ENCODE measurements at regions not wholly inside any gene's neighbourhood (a gene's known extent, or its start where the extent isn't known, plus 50 kb on each side); places are given as distances from the start of the nearest gene placed in this dataset.
"Not testable (repeated sequence)": the region's sequence is repeated elsewhere in the genome, so short reads cannot be mapped to it uniquely, and the experiment has no call there.

DNA sequence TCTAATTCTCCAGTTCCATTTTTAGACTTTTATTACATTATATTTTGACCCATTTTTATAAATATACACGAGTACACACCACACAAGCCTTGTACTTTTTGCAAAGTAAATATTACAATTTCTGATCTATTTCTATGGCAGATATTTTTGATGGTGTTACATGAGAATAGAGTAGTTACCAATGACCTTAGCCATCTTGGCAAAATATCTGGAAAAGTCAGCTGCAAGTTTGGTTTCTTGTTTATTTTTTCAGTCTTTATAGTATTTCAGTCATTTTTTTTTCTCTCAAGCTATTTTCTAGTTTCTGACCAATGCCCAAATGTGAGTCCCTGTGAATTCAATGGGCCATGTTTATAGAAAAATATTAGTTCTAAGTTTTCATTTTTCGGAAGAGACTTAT lies 64.0 kb upstream of the TMC1 start:
- Histone ChIP-seq H3K4me1 (no peaks in the 10 kb centered on the region), H3K9me3 (no peaks in the 10 kb centered on the region), H3K27ac (no peak overlapping the region), H3K27me3 (no peaks in the 10 kb centered on the region), H3K36me3 (no peaks in the 10 kb centered on the region), H3K4me3 (no peak overlapping the region)
- no peak for TF ChIP-seq POLR2A (IDR thresholded peaks at IDR 0.05)
- TF ChIP-seq, protein P1, sequence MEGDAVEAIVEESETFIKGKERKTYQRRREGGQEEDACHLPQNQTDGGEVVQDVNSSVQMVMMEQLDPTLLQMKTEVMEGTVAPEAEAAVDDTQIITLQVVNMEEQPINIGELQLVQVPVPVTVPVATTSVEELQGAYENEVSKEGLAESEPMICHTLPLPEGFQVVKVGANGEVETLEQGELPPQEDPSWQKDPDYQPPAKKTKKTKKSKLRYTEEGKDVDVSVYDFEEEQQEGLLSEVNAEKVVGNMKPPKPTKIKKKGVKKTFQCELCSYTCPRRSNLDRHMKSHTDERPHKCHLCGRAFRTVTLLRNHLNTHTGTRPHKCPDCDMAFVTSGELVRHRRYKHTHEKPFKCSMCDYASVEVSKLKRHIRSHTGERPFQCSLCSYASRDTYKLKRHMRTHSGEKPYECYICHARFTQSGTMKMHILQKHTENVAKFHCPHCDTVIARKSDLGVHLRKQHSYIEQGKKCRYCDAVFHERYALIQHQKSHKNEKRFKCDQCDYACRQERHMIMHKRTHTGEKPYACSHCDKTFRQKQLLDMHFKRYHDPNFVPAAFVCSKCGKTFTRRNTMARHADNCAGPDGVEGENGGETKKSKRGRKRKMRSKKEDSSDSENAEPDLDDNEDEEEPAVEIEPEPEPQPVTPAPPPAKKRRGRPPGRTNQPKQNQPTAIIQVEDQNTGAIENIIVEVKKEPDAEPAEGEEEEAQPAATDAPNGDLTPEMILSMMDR (IDR thresholded peaks at IDR 0.05 in 4 of 5, conservative IDR thresholded peaks at IDR 0.05 in 1 of 5) = no peak
- intact Hi-C loops (cut with DNase I; ENCODE audit: low total_unique reads) (no loop called here), in situ Hi-C loops (cut with MboI; ENCODE audit: low sequenced_read_pairs in 4 of 4) (no loop called here)
- no peak for ATAC-seq
- DNase-seq = no peak

DNA sequence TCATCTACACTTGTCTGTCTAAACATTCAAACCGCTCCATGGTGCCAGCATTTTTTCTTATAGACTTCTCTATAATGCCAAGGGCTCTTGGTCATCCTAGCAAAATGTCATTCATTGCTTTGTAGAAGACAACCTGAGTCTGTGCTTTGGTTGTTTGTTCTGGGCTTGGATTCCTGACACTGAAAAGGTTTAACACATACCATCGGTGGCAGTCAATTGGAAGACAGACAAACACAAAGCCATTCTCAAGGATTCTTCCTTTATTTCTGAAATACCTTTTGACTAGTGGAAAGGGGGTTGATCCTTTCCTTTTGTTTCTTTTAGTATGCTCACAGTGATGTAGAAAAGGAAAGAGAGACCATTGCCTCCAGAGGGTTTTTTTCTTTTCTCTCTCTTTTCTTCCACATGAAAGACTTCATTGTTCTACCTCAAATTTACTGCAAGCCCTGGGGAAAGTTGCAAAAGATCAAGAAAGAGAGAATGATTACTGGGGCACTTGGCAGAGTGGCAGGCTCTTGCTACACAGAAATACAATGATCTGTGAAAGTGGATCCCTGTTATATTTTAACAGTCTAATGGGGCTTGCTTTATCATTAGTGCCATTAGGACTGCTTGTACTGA lies 66.4 kb upstream of the TMC1 start:
- Histone ChIP-seq H3K36me3 (no peaks in the 10 kb centered on the region), H3K9me3 (no peaks in the 10 kb centered on the region), H3K27me3 (no peaks in the 10 kb centered on the region), H3K27ac (no peak overlapping the region), H3K4me1 (no peaks in the 10 kb centered on the region), H3K4me3 (no peak overlapping the region)
- intact Hi-C loops (cut with DNase I; ENCODE audit: low total_unique reads) = no loop called here
- TF ChIP-seq, protein P1 (IDR thresholded peaks at IDR 0.05 in 4 of 5, conservative IDR thresholded peaks at IDR 0.05 in 1 of 5) = no peak
- no peak for TF ChIP-seq POLR2A (IDR thresholded peaks at IDR 0.05)
- no peak for ATAC-seq
- in situ Hi-C loops (cut with MboI; ENCODE audit: low sequenced_read_pairs in 4 of 4) = no loop called here
- no peak for DNase-seq

DNA sequence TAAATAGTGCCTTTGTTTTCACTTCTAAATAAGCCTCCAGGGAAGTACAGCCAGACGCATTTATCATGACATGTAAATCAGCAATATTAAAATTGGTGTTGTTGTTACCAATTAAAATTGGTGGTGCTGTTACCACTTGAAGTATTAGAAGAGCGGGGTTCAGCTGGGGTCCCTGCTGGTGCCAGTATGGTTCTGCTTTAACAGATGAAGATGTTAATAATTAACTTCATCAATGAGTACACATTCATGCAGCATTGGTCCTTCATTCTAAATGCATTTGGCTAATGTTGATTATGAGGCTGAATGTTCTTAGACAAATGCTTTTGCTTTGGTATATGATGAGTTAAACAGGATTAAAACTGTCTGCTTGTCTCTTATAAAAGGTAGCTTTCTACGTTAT lies 67.6 kb upstream of the TMC1 start:
- DNase-seq = no peak
- Histone ChIP-seq H3K4me3 (no peak overlapping the region), H3K4me1 (no peaks in the 10 kb centered on the region), H3K27me3 (no peaks in the 10 kb centered on the region), H3K9me3 (no peaks in the 10 kb centered on the region), H3K36me3 (no peaks in the 10 kb centered on the region), H3K27ac (no peak overlapping the region)
- TF ChIP-seq POLR2A (IDR thresholded peaks at IDR 0.05) = no peak
- TF ChIP-seq, protein P1 (IDR thresholded peaks at IDR 0.05 in 4 of 5, conservative IDR thresholded peaks at IDR 0.05 in 1 of 5) = no peak
- in situ Hi-C loops (cut with MboI; ENCODE audit: low sequenced_read_pairs in 4 of 4) (no loop called here), intact Hi-C loops (cut with DNase I; ENCODE audit: low total_unique reads) (no loop called here)
- ATAC-seq = no peak

DNA sequence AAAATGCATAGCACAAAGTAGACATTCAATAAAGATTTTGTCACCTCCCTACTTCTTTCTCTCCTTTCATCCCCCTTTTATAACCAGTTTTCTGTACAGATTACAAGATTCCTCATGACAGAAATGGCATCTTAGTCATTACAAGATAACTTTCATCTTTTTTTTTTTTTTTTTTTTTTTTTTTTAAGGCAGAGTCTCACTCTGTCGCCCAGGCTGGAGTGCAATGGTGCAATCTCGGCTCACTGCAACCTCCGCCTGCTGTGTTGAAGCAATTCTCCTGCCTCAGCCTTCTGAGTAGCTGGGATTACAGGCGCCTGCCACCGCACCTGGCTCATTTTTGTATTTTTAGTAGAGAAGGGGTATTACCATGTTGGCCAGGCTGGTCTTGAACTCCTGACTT lies 75.2 kb upstream of the TMC1 start:
- H3K9me3 ChIP-seq; in situ Hi-C loops (cut with MboI; ENCODE audit: low sequenced_read_pairs in 4 of 4); intact Hi-C loops (cut with DNase I; ENCODE audit: low total_unique reads); H3K4me1 ChIP-seq; DNase-seq; H3K27ac ChIP-seq; H3K36me3 ChIP-seq; ATAC-seq; H3K27me3 ChIP-seq; H3K4me3 ChIP-seq: not testable (repeated sequence)

DNA sequence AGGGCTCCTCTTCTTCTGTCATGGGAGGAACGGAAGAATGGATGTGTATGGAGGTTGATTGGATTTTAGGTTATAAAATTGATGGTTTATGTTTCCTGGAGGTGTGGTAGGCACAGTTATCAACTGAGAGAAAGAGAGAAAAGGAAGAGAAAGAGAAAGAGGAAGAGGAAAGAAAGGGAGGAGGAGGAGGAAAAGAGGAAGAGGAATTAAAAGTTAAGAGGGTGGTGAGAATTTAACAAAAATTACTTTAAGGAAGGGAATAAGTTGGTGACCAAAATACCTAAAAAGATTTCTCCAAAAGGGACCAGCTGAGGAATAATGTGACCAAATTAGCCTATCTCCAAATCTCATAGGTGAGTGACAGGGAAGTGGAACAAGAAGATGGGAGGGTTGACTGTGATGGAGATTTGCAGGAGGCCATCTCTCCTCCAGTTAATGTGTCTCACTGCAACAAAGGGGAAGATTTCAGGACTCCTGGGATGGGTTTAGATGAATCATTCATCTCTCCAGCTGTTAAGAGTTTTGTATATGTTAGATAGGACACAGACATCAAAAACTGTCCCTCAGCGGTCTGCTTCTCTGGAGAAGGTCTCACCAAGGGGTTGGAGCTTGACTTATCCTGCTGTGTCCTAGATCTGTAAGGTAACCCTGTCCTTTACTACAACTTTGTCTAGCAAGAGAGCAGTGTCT lies 76.0 kb upstream of the TMC1 start:
- in situ Hi-C loops (cut with MboI; ENCODE audit: low sequenced_read_pairs in 4 of 4) (no loop called here), intact Hi-C loops (cut with DNase I; ENCODE audit: low total_unique reads) (no loop called here)
- H3K4me1 ChIP-seq = no peaks in the 10 kb centered on the region

More for the DNA sequence above, 76.0 kb upstream of the TMC1 start:
- TF ChIP-seq, protein P1 (IDR thresholded peaks at IDR 0.05 in 4 of 5, conservative IDR thresholded peaks at IDR 0.05 in 1 of 5) = no peak
- no peak for TF ChIP-seq POLR2A (IDR thresholded peaks at IDR 0.05)
- no peak overlapping the region for H3K27ac ChIP-seq
- H3K9me3 ChIP-seq = no peaks in the 10 kb centered on the region
- ATAC-seq (no peak), DNase-seq (no peak)
- no peak overlapping the region for H3K4me3 ChIP-seq
- no peaks in the 10 kb centered on the region for H3K36me3 ChIP-seq
- no peaks in the 10 kb centered on the region for H3K27me3 ChIP-seq

Data from gastrocnemius medialis (tissue), 4 donors.